ENCODE measurements at regions not wholly inside any gene's neighbourhood (a gene's known extent, or its start where the extent isn't known, plus 50 kb on each side); places are given as distances from the start of the nearest gene placed in this dataset.

- TF ChIP-seq CTCF (IDR thresholded peaks at IDR 0.05; ENCODE audit: insufficient read depth, low read depth, low read length) (no peak), EZH2 (IDR thresholded peaks at IDR 0.05; ENCODE audit: insufficient read depth, low read length) (no peak)
Measured at GRCh38 chr18:8926464-8926863, 176.0 kb upstream of the NDUFV2 start.
